ENCODE measurements at regions not wholly inside any gene's neighbourhood (a gene's known extent, or its start where the extent isn't known, plus 50 kb on each side); places are given as distances from the start of the nearest gene placed in this dataset.

DNA sequence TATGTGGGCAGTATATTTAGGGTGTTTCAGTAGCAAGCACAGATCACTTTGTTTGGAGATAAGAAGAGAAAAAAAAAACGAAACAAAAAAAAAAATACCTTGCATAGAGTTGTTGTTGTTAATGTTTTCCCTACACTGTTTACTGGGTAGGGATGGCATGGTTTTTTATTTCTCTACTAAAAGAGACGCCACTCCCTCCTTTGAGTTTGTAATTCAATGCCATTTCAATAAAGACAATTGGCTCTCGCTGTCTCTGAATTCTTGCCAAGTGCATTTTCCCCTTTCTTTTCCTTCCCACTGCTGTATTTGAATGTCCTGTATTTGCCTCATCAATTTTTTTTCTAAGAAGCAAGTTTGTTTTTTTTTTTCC is 213.9 kb upstream of the UBASH3B start:
- TF ChIP-seq POLR2A (IDR thresholded peaks at IDR 0.05; ENCODE audit: low read depth, low read length) (no peak), CEBPB (IDR thresholded peaks at IDR 0.05; ENCODE audit: low read depth, low read length) (no peak), SMC3 (IDR thresholded peaks at IDR 0.05; ENCODE audit: low read depth, low read length) (no peak), RCOR1 (IDR thresholded peaks at IDR 0.05; ENCODE audit: insufficient replicate concordance, low read length) (no peak), RFX5 (IDR thresholded peaks at IDR 0.05; ENCODE audit: low read depth, low read length) (no peak)
- TF ChIP-seq, protein P1, sequence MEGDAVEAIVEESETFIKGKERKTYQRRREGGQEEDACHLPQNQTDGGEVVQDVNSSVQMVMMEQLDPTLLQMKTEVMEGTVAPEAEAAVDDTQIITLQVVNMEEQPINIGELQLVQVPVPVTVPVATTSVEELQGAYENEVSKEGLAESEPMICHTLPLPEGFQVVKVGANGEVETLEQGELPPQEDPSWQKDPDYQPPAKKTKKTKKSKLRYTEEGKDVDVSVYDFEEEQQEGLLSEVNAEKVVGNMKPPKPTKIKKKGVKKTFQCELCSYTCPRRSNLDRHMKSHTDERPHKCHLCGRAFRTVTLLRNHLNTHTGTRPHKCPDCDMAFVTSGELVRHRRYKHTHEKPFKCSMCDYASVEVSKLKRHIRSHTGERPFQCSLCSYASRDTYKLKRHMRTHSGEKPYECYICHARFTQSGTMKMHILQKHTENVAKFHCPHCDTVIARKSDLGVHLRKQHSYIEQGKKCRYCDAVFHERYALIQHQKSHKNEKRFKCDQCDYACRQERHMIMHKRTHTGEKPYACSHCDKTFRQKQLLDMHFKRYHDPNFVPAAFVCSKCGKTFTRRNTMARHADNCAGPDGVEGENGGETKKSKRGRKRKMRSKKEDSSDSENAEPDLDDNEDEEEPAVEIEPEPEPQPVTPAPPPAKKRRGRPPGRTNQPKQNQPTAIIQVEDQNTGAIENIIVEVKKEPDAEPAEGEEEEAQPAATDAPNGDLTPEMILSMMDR (conservative IDR thresholded peaks at IDR 0.05; ENCODE audit: low read depth, low read length): no peak
